D721Med (cell line): ENCODE measurements at regions not wholly inside any gene's neighbourhood (a gene's known extent, or its start where the extent isn't known, plus 50 kb on each side); places are given as distances from the start of the nearest gene placed in this dataset.

Source experiments
- DNase-seq: peaks from one replicate; pipeline ENCODE4 v3.0.0; 2011; ENCODE audit warnings: low spot score; ENCODE audit not compliant: insufficient read length
- FAIRE-seq: peaks from 2 replicates; lab custom pipeline; 2011; peaks lifted over from hg19 to GRCh38; lab: Jason Lieb, UNC
- CTCF ChIP-seq: IDR thresholded peaks from 2 replicates; pipeline ENCODE4 v1.5.1; 2012; ENCODE audit warnings: mild to moderate bottlenecking, control low read depth; ENCODE audit not compliant: insufficient read depth; ENCODE audit errors: missing control alignments

GRCh38 chr12:124402248-124403066 lies 107.6 kb downstream of the RFLNA start:
- DNase-seq = no peak
- TF ChIP-seq CTCF = no peak
- no peak for FAIRE-seq

GRCh38 chr12:124401704-124402221 lies 106.9 kb downstream of the RFLNA start:
- no peak for DNase-seq
- TF ChIP-seq CTCF = no peak
- no peak for FAIRE-seq

GRCh38 chr12:124400124-124400523 lies 105.2 kb downstream of the RFLNA start:
- DNase-seq (no peak), FAIRE-seq (no peak)
- no peak for TF ChIP-seq CTCF

GRCh38 chr12:124399622-124400021 lies 104.7 kb downstream of the RFLNA start:
- FAIRE-seq (no peak), DNase-seq (no peak)
- peak; percentile 32 for TF ChIP-seq CTCF

- TF ChIP-seq CTCF = no peak
- no peak for FAIRE-seq
- no peak for DNase-seq
These were observed 103.8 kb downstream of the RFLNA start for GRCh38 chr12:124398578-124399227.

- no peak for DNase-seq
- TF ChIP-seq CTCF = no peak
These were observed 103.1 kb downstream of the RFLNA start for GRCh38 chr12:124397807-124398577.

More at GRCh38 chr12:124397807-124398577, 103.1 kb downstream of the RFLNA start:
- no peak for FAIRE-seq
